ENCODE measurements at regions not wholly inside any gene's neighbourhood (a gene's known extent, or its start where the extent isn't known, plus 50 kb on each side); places are given as distances from the start of the nearest gene placed in this dataset.
"Not testable (repeated sequence)": the region's sequence is repeated elsewhere in the genome, so short reads cannot be mapped to it uniquely, and the experiment has no call there.

DNA sequence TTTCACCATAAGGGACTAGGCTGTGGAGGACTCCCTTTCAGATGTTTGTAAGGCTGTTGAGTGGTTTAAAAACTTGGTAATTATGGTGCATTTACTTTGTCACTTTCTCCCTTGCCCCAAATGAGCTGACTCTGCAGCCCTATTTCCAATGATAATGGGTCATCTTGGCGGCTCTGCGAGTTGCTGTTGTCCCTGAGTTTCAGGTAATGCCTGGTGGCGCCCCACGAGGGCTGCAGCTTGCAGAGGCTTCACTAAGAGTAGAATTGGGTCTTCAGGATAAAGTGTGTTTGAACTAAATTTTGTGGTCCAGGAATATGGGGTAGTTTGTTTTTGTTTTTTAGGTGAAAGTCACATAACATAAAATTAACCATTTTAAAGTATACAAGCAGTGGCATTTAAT, 450.1 kb upstream of the CFAP20DC start:
- Histone ChIP-seq H3K4me3 (replicated peaks; ENCODE audit: insufficient read depth, low read length) (no peak overlapping the region), H3K27me3 (ENCODE audit: insufficient read depth, poor library complexity, severe bottlenecking) (peaks cover 6% of the 10 kb centered on the region), H3K27ac (replicated peaks) (no peak overlapping the region)
- no peak for DNase-seq (ENCODE audit: low read depth in 1 of 2, low spot score in 1 of 2)
- TF ChIP-seq, protein P1, sequence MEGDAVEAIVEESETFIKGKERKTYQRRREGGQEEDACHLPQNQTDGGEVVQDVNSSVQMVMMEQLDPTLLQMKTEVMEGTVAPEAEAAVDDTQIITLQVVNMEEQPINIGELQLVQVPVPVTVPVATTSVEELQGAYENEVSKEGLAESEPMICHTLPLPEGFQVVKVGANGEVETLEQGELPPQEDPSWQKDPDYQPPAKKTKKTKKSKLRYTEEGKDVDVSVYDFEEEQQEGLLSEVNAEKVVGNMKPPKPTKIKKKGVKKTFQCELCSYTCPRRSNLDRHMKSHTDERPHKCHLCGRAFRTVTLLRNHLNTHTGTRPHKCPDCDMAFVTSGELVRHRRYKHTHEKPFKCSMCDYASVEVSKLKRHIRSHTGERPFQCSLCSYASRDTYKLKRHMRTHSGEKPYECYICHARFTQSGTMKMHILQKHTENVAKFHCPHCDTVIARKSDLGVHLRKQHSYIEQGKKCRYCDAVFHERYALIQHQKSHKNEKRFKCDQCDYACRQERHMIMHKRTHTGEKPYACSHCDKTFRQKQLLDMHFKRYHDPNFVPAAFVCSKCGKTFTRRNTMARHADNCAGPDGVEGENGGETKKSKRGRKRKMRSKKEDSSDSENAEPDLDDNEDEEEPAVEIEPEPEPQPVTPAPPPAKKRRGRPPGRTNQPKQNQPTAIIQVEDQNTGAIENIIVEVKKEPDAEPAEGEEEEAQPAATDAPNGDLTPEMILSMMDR (IDR thresholded peaks at IDR 0.05; ENCODE audit: insufficient read depth, low read length), result no peak
- TF ChIP-seq POLR2AphosphoS5 (IDR thresholded peaks at IDR 0.05; ENCODE audit: low read depth) (no peak), GABPA (IDR thresholded peaks at IDR 0.05; ENCODE audit: low read depth) (no peak), SPI1 (IDR thresholded peaks at IDR 0.05; ENCODE audit: borderline replicate concordance, low read depth) (no peak)
- TF ChIP-seq, protein P2, sequence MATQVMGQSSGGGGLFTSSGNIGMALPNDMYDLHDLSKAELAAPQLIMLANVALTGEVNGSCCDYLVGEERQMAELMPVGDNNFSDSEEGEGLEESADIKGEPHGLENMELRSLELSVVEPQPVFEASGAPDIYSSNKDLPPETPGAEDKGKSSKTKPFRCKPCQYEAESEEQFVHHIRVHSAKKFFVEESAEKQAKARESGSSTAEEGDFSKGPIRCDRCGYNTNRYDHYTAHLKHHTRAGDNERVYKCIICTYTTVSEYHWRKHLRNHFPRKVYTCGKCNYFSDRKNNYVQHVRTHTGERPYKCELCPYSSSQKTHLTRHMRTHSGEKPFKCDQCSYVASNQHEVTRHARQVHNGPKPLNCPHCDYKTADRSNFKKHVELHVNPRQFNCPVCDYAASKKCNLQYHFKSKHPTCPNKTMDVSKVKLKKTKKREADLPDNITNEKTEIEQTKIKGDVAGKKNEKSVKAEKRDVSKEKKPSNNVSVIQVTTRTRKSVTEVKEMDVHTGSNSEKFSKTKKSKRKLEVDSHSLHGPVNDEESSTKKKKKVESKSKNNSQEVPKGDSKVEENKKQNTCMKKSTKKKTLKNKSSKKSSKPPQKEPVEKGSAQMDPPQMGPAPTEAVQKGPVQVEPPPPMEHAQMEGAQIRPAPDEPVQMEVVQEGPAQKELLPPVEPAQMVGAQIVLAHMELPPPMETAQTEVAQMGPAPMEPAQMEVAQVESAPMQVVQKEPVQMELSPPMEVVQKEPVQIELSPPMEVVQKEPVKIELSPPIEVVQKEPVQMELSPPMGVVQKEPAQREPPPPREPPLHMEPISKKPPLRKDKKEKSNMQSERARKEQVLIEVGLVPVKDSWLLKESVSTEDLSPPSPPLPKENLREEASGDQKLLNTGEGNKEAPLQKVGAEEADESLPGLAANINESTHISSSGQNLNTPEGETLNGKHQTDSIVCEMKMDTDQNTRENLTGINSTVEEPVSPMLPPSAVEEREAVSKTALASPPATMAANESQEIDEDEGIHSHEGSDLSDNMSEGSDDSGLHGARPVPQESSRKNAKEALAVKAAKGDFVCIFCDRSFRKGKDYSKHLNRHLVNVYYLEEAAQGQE (IDR thresholded peaks at IDR 0.05; ENCODE audit: insufficient replicate concordance, low read depth), result no peak

DNA sequence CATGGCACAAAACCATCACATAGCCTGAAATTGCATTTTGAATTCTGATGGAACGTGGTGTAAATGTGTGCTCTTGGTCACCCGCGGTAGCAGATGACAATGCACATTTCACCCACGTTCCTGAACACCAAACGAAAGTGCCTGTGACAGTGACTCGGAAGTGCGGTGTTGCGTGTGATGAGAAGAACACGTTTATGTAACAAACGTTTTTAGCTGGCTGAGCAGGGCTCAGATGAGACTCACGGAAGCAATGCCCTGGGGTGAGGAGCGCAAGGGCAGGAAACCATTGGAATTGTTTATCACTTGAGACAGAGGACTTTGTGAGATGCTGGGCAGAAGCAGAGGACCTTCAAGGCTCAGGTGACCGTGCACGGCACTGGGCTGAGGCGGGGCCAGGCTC, 449.2 kb upstream of the CFAP20DC start:
- TF ChIP-seq, protein P2 (IDR thresholded peaks at IDR 0.05; ENCODE audit: insufficient replicate concordance, low read depth), result no peak
- TF ChIP-seq POLR2AphosphoS5 (IDR thresholded peaks at IDR 0.05; ENCODE audit: low read depth) (no peak), SPI1 (IDR thresholded peaks at IDR 0.05; ENCODE audit: borderline replicate concordance, low read depth) (no peak), GABPA (IDR thresholded peaks at IDR 0.05; ENCODE audit: low read depth) (no peak)
- TF ChIP-seq, protein P1 (IDR thresholded peaks at IDR 0.05; ENCODE audit: insufficient read depth, low read length), result no peak

DNA sequence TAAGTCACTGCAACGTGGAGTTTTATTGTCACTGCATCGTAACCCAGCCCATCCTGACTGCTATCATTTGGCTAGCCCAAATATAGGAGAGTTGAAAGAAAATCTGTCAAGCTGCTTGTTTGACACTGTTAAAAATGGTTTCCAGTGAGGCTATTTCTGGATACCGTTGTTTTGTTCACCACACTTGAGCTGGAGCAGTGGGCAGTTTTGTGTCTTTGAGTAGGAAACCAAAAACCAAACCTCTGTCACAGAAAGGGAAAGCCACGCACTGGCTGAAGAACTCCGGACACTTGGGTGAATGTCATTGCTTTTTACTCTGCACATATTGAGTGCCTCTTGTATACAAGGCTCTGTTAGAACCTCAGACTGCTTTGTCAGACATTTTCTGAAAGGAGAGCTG, 446.4 kb upstream of the CFAP20DC start:
- Histone ChIP-seq H3K27me3 (ENCODE audit: insufficient read depth, poor library complexity, severe bottlenecking) (peaks cover 6% of the 10 kb centered on the region), H3K4me3 (replicated peaks; ENCODE audit: insufficient read depth, low read length) (no peak overlapping the region), H3K27ac (replicated peaks) (no peak overlapping the region)
- DNase-seq (ENCODE audit: low read depth in 1 of 2, low spot score in 1 of 2), result no peak
- TF ChIP-seq, protein P2 (IDR thresholded peaks at IDR 0.05; ENCODE audit: insufficient replicate concordance, low read depth), result no peak
- TF ChIP-seq GABPA (IDR thresholded peaks at IDR 0.05; ENCODE audit: low read depth) (no peak), SPI1 (IDR thresholded peaks at IDR 0.05; ENCODE audit: borderline replicate concordance, low read depth) (no peak), POLR2AphosphoS5 (IDR thresholded peaks at IDR 0.05; ENCODE audit: low read depth) (no peak)
- TF ChIP-seq, protein P1 (IDR thresholded peaks at IDR 0.05; ENCODE audit: insufficient read depth, low read length), result no peak

More for the DNA sequence above, 449.2 kb upstream of the CFAP20DC start:
- Histone ChIP-seq H3K4me3 (replicated peaks; ENCODE audit: insufficient read depth, low read length) (no peak overlapping the region), H3K27me3 (ENCODE audit: insufficient read depth, poor library complexity, severe bottlenecking) (peaks cover 6% of the 10 kb centered on the region), H3K27ac (replicated peaks) (no peak overlapping the region)
- no peak for DNase-seq (ENCODE audit: low read depth in 1 of 2, low spot score in 1 of 2)

DNA sequence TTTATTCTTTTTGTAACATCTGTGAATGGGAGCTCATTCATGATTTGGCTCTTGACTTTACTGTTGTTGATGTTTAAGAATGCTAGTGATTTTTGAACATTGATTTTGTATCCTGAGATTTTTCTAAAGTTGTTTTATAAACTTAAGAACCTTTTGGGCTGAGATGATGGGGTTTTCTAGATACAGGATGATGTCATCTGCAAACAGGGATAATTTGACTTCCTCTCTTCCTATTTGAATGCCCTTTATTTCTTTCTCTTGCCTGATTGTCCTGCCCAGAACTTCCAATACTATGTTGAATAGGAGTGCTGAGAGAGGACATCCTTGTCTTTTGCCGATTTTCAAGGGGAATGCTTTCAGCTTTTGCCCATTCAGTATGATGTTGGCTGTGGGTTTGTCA, 445.1 kb upstream of the CFAP20DC start:
- H3K4me3 ChIP-seq (replicated peaks; ENCODE audit: insufficient read depth, low read length); DNase-seq (ENCODE audit: low read depth in 1 of 2, low spot score in 1 of 2); H3K27me3 ChIP-seq (ENCODE audit: insufficient read depth, poor library complexity, severe bottlenecking); H3K27ac ChIP-seq (replicated peaks): not testable (repeated sequence)

All from HL-60 (cell line).